HEK293 (cell line): ENCODE measurements at regions not wholly inside any gene's neighbourhood (a gene's known extent, or its start where the extent isn't known, plus 50 kb on each side); places are given as distances from the start of the nearest gene placed in this dataset.

Experiments
- ZIC2 ChIP-seq: fragments of 450-650 bp; formaldehyde crosslinking; IDR thresholded peaks from 2 replicates; pipeline ENCODE4 v1.5.1; 2016; ENCODE audit warnings: missing biosample characterization, missing genetic modification characterization
- ZNF16 ChIP-seq: fragments of 450-650 bp; formaldehyde crosslinking; IDR thresholded peaks from 2 replicates; pipeline ENCODE4 v1.5.1; 2016; ENCODE audit warnings: low read depth, missing biosample characterization, missing genetic modification characterization
- ZNF274 ChIP-seq, 2 experiments: fragments of 200-500 bp in 1 of 2; fragments of 450-650 bp in 1 of 2; sonication (Bioruptor generic) in 1 of 2; formaldehyde crosslinking in 1 of 2; IDR thresholded peaks; 2 replicates each; pipeline versions ENCODE4 v1.5.1 to v1.6.1; 2014 to 2016; ENCODE audit warnings: borderline replicate concordance in 1 of 2, inconsistent platforms in 1 of 2, low read length in 1 of 2, missing biosample characterization in 1 of 2, missing genetic modification characterization in 1 of 2
- ZNF561 ChIP-seq: fragments of 450-650 bp; IDR thresholded peaks from 2 replicates; pipeline ENCODE4 v1.5.1; 2018; ENCODE audit warnings: missing biosample characterization, missing genetic modification characterization, borderline replicate concordance
- ZNF837 ChIP-seq: fragments of 450-650 bp; formaldehyde crosslinking; IDR thresholded peaks from 2 replicates; pipeline ENCODE4 v1.5.1; 2016; ENCODE audit warnings: missing biosample characterization, missing genetic modification characterization

DNA sequence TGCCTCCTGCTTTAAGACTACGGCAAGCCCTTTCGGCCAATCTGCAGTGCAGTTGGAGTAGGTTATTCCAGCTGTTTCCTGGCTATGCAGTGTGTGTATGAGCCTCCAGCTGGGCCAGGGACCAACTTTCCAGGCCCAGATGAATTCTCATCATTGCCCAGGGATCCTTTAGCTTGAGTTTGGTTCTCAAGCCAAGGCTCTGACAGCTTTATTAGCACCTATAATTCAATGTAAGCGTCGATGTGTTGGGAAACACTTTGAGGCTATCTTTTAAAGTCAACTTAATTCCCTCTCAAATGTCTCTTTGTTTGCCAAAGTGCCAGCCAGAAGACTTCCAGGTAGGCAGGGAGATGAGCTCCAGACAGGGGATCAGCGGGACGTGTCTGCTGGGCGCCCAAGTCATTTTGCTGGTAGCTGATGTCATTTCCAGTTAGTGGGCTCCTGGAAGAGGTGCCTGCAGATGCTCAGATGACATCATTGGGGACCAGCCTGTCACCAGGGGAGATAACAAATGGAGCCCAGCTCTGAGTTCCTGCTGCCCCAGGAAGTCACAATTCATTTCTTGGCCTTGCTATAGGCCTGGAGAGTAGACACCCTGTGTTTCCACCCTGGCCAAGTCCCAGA, 520.4 kb downstream of the SOX6 start:
- TF ChIP-seq ZIC2: peak; percentile 74
- TF ChIP-seq ZNF274 (IDR thresholded peaks at IDR 0.05; ENCODE audit: low read length): no peak
- TF ChIP-seq ZNF274 (tag by site-specific recombination; IDR thresholded peaks at IDR 0.05; ENCODE audit: borderline replicate concordance): no peak
- TF ChIP-seq ZNF837: no peak
- no peak for TF ChIP-seq ZNF561
- TF ChIP-seq ZNF16: no peak
